HK-2 (cell line): ENCODE measurements at regions not wholly inside any gene's neighbourhood (a gene's known extent, or its start where the extent isn't known, plus 50 kb on each side); places are given as distances from the start of the nearest gene placed in this dataset.

Experiments
- DNase-seq: peaks from one replicate; pipeline ENCODE4 v3.0.0-alpha.2; 2018; ENCODE audit not compliant: unreplicated experiment

- peak; percentile 61 for DNase-seq
These were observed 61.5 kb downstream of the TBXT start for GRCh38 chr6:166106076-166106686.

- DNase-seq = no peak
These were observed 62.1 kb downstream of the TBXT start for GRCh38 chr6:166105341-166106075.

GRCh38 chr6:166104872-166105271 is 62.8 kb downstream of the TBXT start:
- no peak for DNase-seq

GRCh38 chr6:166104107-166104506 is 63.5 kb downstream of the TBXT start:
- no peak for DNase-seq

GRCh38 chr6:166101819-166102419 is 65.7 kb downstream of the TBXT start:
- no peak for DNase-seq

- DNase-seq = peak; percentile 47
These were observed 69.6 kb downstream of the TBXT start for GRCh38 chr6:166097914-166098522.

- DNase-seq = no peak
These were observed 79.8 kb downstream of the TBXT start for GRCh38 chr6:166087852-166088251.

- no peak for DNase-seq
These were observed 80.4 kb downstream of the TBXT start for GRCh38 chr6:166087246-166087645.

- DNase-seq = no peak
These were observed 82.2 kb downstream of the TBXT start for GRCh38 chr6:166085500-166085899.

GRCh38 chr6:166084951-166085350 is 82.7 kb downstream of the TBXT start:
- no peak for DNase-seq

GRCh38 chr6:166079841-166080240 is 87.8 kb downstream of the TBXT start:
- DNase-seq = no peak

GRCh38 chr6:166078294-166078693 is 89.4 kb downstream of the TBXT start:
- DNase-seq = peak; percentile 18

- no peak for DNase-seq
These were observed 91.0 kb downstream of the TBXT start for GRCh38 chr6:166076625-166077024.

GRCh38 chr6:166075925-166076324 is 91.7 kb downstream of the TBXT start:
- no peak for DNase-seq

GRCh38 chr6:166075186-166075585 is 92.5 kb downstream of the TBXT start:
- no peak for DNase-seq

- DNase-seq = no peak
These were observed 94.6 kb downstream of the TBXT start for GRCh38 chr6:166073082-166073481.

- no peak for DNase-seq
These were observed 98.9 kb downstream of the TBXT start for GRCh38 chr6:166068768-166069167.

GRCh38 chr6:166058064-166058739 is 109.4 kb downstream of the TBXT start:
- no peak for DNase-seq

- no peak for DNase-seq
These were observed 110.2 kb downstream of the TBXT start for GRCh38 chr6:166057431-166057830.

- DNase-seq = no peak
These were observed 111.0 kb downstream of the TBXT start for GRCh38 chr6:166056637-166057036.

- no peak for DNase-seq
These were observed 111.8 kb downstream of the TBXT start for GRCh38 chr6:166055801-166056200.

- no peak for DNase-seq
These were observed 114.8 kb downstream of the TBXT start for GRCh38 chr6:166052837-166053236.
